Peyer's patch (tissue), 4 donors: ENCODE measurements at regions not wholly inside any gene's neighbourhood (a gene's known extent, or its start where the extent isn't known, plus 50 kb on each side); places are given as distances from the start of the nearest gene placed in this dataset.

Experiments used
- DNase-seq, 3 donors: peaks; one replicate each; pipeline ENCODE4 v3.0.0-alpha.2; 2017 to 2019
- H3K27ac ChIP-seq, 4 donors: fragments of 200-600 bp; sonication (generic); one replicate each; pipeline ENCODE4 v1.5.1; 2016 to 2019
- H3K27me3 ChIP-seq, 2 donors: fragments of 200-600 bp; sonication (generic); one replicate each; pipeline ENCODE4 v1.5.1; 2019
- H3K36me3 ChIP-seq, 3 donors: fragments of 200-600 bp; sonication (generic); one replicate each; pipeline ENCODE4 v1.5.1; 2016 to 2019
- H3K4me1 ChIP-seq, 4 donors: fragments of 200-600 bp; sonication (generic); one replicate each; pipeline ENCODE4 v1.5.1; 2016 to 2019
- H3K4me3 ChIP-seq, 4 donors: fragments of 200-600 bp; sonication (generic); 1 replicate in 3 of 4; 2 replicates in 1 of 4; pipeline ENCODE4 v1.5.1; 2016 to 2019; ENCODE audit warnings: mild to moderate bottlenecking in 1 of 4
- H3K9me3 ChIP-seq, 4 donors: fragments of 200-600 bp; sonication (generic); one replicate each; pipeline ENCODE4 v1.5.1; 2016 to 2019; ENCODE audit warnings: mild to moderate bottlenecking in 1 of 4
- CTCF ChIP-seq, 6 experiments: fragments of 450-650 bp in 4 of 6; fragments of 200-600 bp in 2 of 6; sonication (generic) in 1 of 6; IDR thresholded peaks; one replicate each; pipeline ENCODE4 v1.5.1; 2017 to 2019; ENCODE audit warnings: antibody characterized with exemption in 6 of 6, mild to moderate bottlenecking in 3 of 6, moderate library complexity in 1 of 6
- POLR2A ChIP-seq, 2 donors: fragments of 450-650 bp; IDR thresholded peaks; one replicate each; pipeline ENCODE4 v1.5.1; 2017; ENCODE audit warnings: antibody characterized with exemption in 2 of 2, mild to moderate bottlenecking in 2 of 2, moderate library complexity in 2 of 2

DNA sequence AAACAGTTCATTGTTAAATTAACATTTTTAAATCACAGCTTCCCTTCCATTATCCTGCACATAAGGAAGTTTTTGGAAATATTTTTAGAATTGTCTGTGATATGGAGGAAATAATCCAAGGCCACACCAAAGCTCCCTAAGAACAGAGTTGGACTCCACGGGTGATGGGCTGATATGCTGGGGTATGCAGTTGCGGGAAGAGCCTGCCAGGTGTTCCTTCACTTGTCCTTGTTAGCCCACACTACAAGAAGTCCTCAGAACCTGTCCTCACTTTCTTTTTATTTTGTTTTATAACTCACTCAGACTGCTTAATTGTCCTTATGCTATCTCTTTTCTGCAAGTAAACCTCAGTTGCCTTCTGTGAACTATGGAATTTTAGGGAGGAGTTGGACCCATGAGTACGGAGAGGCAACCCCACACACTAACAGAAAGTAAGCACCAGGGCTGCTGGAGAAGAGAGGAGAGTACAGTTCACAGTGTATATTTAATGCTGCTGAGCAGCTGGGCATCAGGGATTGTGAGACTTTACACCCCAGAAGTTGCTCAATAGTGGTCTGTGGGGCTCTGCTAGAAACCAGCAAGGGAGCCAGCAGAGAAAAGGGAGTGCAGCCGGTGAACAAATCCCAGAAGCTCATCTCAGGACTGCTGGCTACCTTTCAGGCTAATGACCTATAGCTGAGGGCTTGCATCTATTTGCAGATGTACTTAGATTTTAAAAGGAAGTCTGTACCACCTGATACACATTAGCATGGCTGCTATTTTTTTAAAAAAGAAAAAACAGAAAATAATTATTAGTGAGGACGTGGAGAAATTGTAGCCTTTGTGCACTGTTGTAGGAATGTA, 64.6 kb upstream of the FOXN2 start:
- H3K9me3 ChIP-seq: no peaks in the 10 kb centered on the region
- no peak for TF ChIP-seq CTCF (IDR thresholded peaks at IDR 0.05)
- no peak for TF ChIP-seq POLR2A (IDR thresholded peaks at IDR 0.05)
- H3K36me3 ChIP-seq: no peaks in the 10 kb centered on the region
- no peak overlapping the region for H3K4me3 ChIP-seq
- no peak overlapping the region for H3K27ac ChIP-seq
- DNase-seq: no peak
- no peaks in the 10 kb centered on the region for H3K27me3 ChIP-seq
- H3K4me1 ChIP-seq: peaks cover 0 to 13% (median 0%) of the 10 kb centered on the region in 4 donors

- Histone ChIP-seq H3K4me1 (peaks cover 0 to 13% (median 0%) of the 10 kb centered on the region in 4 donors), H3K4me3 (no peak overlapping the region), H3K9me3 (no peaks in the 10 kb centered on the region), H3K27ac (no peak overlapping the region), H3K36me3 (no peaks in the 10 kb centered on the region), H3K27me3 (no peaks in the 10 kb centered on the region)
- no peak for DNase-seq
- TF ChIP-seq CTCF (IDR thresholded peaks at IDR 0.05) (no peak), POLR2A (IDR thresholded peaks at IDR 0.05) (no peak)
Observed at GRCh38 chr2:48250474-48250844, 64.0 kb upstream of the FOXN2 start.

DNA sequence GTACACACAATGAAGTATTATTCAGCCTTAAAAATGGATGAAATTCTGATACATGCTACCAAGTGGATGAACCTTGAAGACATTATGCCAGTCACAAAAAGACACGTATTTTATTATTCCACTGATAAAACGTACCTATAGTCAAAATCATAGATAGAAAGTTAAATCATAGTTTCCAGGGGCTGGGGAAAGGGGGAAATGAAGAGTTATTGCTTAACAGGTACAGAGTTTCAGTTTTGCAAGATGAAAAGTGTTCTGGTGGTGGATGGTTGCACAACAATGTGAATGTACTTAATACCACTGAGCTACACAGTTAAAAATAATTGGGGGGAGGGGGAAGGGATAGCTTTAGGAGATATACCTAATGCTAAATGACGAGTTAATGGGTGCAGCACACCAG, 63.5 kb upstream of the FOXN2 start:
- H3K27ac ChIP-seq: no peak overlapping the region
- H3K9me3 ChIP-seq: no peaks in the 10 kb centered on the region
- H3K36me3 ChIP-seq: no peaks in the 10 kb centered on the region
- TF ChIP-seq POLR2A (IDR thresholded peaks at IDR 0.05) (no peak), CTCF (IDR thresholded peaks at IDR 0.05) (no peak)
- H3K4me1 ChIP-seq: peaks cover 0 to 13% (median 0%) of the 10 kb centered on the region in 4 donors
- H3K4me3 ChIP-seq: no peak overlapping the region
- H3K27me3 ChIP-seq: no peaks in the 10 kb centered on the region
- DNase-seq: no peak

DNA sequence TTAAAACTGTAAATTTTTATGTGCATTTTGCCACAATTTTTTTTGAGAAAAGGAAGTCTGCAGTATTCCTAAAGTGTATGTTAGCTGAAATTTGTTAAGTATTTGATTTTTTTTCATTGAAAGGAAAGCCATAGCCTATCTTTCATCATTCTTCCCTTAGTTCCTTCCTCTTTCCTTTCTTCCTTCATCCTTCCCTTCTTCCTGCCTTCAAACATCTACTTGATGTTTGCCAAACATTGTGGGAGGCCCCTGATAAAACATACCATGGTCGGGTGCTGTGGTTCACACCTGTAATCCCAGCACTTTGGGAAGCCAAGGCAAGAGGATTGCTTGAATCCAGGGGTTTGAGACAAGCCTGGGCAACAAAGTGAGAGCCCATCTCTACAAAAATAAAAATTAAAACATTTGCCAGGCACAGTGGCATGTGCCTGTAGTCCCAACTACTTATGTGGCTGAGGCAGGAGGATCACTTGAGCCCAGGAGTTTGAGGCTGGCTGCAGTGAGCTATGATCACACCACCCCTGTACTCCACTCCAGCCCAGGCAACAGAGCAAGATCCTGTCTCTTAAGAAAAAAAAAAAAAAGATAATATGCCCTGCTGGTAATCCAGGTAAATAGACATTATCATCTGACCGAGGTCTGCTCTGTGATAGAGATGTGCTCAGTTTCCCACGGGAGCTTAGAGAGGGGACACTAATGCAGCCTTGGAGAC, 62.9 kb upstream of the FOXN2 start:
- no peak for DNase-seq
- no peaks in the 10 kb centered on the region for H3K9me3 ChIP-seq

DNA sequence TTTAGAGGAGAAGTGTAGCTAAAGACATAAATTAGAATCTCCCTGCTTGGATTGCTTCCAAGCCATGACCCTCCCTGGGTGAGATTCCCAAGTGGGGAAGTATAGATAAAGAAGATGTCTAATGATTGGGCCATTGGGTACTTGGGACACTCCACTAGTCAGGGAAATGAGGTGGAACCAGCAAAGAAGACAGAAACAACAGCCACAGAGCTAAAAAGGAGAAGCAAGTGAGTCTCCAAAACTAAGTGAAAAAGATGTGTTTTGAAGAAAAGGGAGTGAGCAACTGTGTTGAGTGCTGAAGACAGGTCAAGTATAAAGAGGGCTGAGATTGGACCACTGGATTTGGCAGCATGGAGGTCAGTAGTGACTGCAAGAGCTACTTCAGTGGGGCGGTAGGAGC, 61.2 kb upstream of the FOXN2 start:
- TF ChIP-seq CTCF (IDR thresholded peaks at IDR 0.05) (no peak), POLR2A (IDR thresholded peaks at IDR 0.05) (no peak)
- H3K4me3 ChIP-seq: no peak overlapping the region

More for the DNA sequence above, 62.9 kb upstream of the FOXN2 start:
- H3K4me3 ChIP-seq: no peak overlapping the region
- TF ChIP-seq CTCF (IDR thresholded peaks at IDR 0.05): no peak
- TF ChIP-seq POLR2A (IDR thresholded peaks at IDR 0.05): no peak
- peaks cover 0 to 13% (median 0%) of the 10 kb centered on the region in 4 donors for H3K4me1 ChIP-seq
- no peak overlapping the region for H3K27ac ChIP-seq
- H3K27me3 ChIP-seq: no peaks in the 10 kb centered on the region
- H3K36me3 ChIP-seq: no peaks in the 10 kb centered on the region

More for the DNA sequence above, 61.2 kb upstream of the FOXN2 start:
- Histone ChIP-seq H3K36me3 (no peaks in the 10 kb centered on the region), H3K9me3 (no peaks in the 10 kb centered on the region), H3K4me1 (peaks cover 0 to 13% (median 0%) of the 10 kb centered on the region in 4 donors), H3K27ac (no peak overlapping the region), H3K27me3 (no peaks in the 10 kb centered on the region)
- no peak for DNase-seq
